HK-2 (cell line): ENCODE measurements at regions not wholly inside any gene's neighbourhood (a gene's known extent, or its start where the extent isn't known, plus 50 kb on each side); places are given as distances from the start of the nearest gene placed in this dataset.
"Not testable (repeated sequence)": the region's sequence is repeated elsewhere in the genome, so short reads cannot be mapped to it uniquely, and the experiment has no call there.

ENCODE experiments used
- DNase-seq: peaks from one replicate; pipeline ENCODE4 v3.0.0-alpha.2; 2018; ENCODE audit not compliant: unreplicated experiment

DNA sequence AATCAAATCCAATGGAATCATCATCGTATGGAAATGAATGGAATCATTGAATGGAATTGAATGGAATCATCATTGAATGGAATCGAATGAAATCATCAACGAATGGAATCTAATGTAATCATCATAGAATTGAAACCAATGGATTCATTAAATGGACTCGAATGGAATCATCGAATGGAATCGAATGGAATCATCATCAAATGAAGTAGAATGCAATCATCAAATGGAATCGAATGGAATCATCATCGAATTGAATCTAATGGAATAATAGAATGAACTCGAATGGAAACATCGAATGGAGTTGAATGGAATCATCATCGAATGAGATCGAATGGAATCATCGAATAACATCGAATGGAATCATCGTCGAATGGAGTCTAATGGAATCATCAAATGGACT lies 232.8 kb downstream of the SHCBP1 start:
- not testable (repeated sequence) for DNase-seq

DNA sequence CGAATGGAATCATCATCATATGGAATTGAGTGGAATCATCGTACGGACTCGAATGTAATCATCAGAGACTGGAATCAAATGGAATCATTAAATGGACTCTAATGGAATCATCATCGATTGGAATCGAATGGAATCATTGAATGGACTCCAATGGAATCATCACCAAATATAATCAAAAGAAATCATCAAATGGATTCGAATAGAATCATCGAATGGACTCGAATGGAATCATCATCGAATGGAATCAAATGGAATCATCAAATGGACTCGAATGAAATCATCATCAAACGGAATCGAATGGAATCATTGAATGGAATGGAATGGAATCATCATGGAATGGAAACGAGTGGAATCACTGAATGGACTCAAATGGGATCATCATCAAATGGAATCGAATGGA lies 233.5 kb downstream of the SHCBP1 start:
- not testable (repeated sequence) for DNase-seq

- not testable (repeated sequence) for DNase-seq
Measured at GRCh38 chr16:46386805-46387620, 234.2 kb downstream of the SHCBP1 start.

- not testable (repeated sequence) for DNase-seq
Measured at GRCh38 chr16:46386110-46386771, 234.9 kb downstream of the SHCBP1 start.

GRCh38 chr16:46384285-46385061 lies 236.7 kb downstream of the SHCBP1 start:
- peak; percentile 7 for DNase-seq

DNA sequence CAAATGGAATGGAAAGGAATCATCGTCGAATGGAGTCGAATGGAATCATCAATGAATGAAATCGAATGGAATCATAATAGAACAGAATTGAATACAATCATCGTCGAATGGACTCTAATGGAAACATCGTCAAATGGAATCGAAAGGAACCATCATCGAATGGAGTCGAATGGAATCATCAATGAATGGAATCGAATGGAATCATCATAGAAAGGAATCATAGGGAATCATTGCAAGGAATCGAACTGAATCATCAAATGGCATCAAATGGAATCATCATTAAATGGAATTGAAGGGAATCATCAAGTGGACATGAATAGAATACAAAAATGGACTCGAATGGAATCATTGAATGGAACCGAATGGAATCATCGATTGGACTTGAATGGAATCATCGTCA lies 237.6 kb downstream of the SHCBP1 start:
- not testable (repeated sequence) for DNase-seq

DNA sequence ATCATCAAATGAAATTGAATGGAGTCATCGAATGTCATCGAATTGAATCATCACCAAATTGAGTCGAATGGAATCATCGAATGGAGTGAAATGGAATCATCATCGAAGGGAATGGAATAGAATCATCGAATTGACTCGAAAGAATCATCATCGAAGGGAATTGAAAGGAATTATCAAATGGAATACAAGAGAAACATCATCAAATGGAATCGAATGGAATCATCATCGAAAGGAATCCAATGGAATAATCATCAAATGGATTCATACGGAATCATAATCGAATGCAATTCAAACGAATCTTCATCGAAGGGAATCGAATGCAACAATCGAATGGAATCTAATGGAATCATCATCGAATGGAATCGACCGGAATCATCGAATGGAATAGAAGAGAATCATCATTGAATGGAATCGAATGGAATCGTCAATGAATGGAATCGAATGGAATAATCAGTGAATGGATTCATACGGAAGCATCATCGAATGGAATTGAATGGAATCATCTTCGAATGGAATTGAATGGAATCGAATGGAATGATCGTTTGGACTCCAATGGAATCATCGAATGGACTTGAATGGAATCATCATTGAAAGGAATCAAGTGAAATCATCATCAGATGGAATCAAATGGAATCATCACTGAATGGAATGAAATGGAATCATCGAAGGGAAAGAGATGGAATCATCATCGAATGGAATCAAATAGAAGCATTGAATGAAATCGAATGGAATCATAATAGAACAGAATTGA lies 238.2 kb downstream of the SHCBP1 start:
- not testable (repeated sequence) for DNase-seq

DNA sequence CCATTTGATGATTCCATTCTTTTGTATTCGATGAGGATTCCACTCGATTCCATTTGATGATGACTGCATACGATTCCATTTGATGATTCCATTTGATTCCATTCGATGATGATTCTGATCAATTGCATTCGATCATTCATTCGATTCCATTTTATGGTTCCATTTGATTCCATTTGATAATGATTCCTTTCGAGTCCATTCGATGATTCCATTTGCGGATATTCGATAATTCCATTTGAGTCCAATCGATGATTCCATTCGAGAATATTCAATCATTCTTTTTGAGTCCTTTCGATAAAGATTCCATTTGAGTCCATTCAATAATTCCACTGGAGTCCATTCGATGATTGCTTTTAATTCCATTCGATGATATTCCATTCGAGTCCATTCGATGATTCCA lies 239.1 kb downstream of the SHCBP1 start:
- DNase-seq = not testable (repeated sequence)

DNA sequence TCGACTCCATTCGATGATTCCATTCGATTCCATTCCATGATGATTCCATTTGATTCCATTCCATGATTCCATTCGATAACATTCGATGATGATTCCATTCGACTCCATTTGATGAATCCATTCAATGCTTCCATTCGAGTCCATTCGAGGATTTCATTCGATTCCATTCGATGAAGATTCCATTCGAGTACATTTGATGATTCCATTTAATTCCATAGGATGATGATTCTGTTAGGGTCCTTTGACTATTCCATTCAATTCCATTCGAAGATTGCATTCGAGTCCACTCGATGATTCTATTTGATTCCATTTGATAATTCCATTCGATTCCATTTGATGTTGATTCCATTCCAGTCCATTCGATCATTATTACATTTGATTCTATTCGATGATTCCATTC lies 239.8 kb downstream of the SHCBP1 start:
- DNase-seq = not testable (repeated sequence)
